Brain microvascular endothelial cell (primary cell): ENCODE measurements at regions not wholly inside any gene's neighbourhood (a gene's known extent, or its start where the extent isn't known, plus 50 kb on each side); places are given as distances from the start of the nearest gene placed in this dataset.

ENCODE experiments used
- DNase-seq: peaks from one replicate; pipeline ENCODE4 v3.0.0-alpha.2; 2020
- H3K27ac ChIP-seq: fragments of 250-450 bp; sonication (Bioruptor Pico); 2 replicates; pipeline ENCODE4 v1.5.1; 2020; ENCODE audit warnings: mild to moderate bottlenecking, moderate library complexity
- H3K27me3 ChIP-seq: fragments of 250-450 bp; sonication (Bioruptor Pico); replicated peaks from 2 replicates; pipeline ENCODE4 v1.5.1; 2020; ENCODE audit warnings: mild to moderate bottlenecking
- H3K36me3 ChIP-seq: fragments of 250-450 bp; sonication (Bioruptor Pico); replicated peaks from 2 replicates; pipeline ENCODE4 v1.5.1; 2020; ENCODE audit warnings: mild to moderate bottlenecking
- H3K4me3 ChIP-seq: 2 replicates; pipeline ENCODE4 v1.5.1; 2011; ENCODE audit warnings: low read depth, mild to moderate bottlenecking, control low read depth, low read length, moderate library complexity
- CTCF ChIP-seq: IDR thresholded peaks from 2 replicates; pipeline ENCODE4 v1.5.1; 2011; ENCODE audit warnings: low read depth, mild to moderate bottlenecking, moderate library complexity, low read length, control low read depth, inconsistent platforms; ENCODE audit errors: missing control alignments
- in situ Hi-C: cut with HindIII; loops from 2 replicates; pipeline ENCODE4 v1.10.0; 2017; ENCODE audit warnings: low sequenced_read_pairs, low pct_ligation_motif_present

DNA sequence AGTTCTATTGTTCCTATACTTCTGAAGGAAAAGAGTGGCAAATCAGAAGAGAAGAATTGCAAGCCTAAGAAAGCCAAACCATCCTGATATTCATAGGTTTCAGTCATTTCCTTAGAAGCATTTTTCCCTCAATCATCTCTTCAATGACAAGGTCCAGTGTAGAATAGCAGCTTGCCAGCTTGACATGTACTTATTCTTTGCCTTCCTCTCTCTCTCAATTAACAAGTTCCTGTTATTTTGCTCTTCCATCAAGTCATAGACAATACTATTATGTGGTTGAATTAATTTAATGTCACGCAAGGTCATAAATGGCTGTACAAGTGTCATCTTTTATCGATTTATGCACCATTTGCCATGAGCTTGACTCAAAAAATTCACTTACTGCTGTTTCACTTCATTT is 216.3 kb upstream of the MBL2 start:
- Histone ChIP-seq H3K4me3 (no peak overlapping the region), H3K27me3 (no peaks in the 10 kb centered on the region), H3K36me3 (no peaks in the 10 kb centered on the region), H3K27ac (no peak overlapping the region)
- DNase-seq, result no peak
- TF ChIP-seq CTCF, result no peak
- in situ Hi-C loops, result no loop called here

DNA sequence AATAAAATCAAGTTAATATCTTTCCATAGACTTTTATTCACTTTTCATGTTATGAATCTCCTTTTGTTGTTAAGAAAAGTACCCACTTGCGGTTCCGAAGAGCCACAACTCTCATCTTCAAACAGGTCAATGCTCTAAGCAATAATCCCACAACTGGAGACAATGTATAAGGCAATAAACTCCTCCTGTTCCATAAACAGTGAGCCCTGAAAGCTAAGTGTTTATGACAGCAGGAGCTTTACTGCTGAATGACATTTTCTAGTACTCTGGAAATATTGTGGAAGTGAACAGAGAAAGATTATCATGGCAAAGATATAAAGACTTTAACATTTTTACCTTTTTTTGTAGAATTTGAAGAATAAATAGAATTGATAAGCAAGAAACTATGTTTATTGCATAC is 213.5 kb upstream of the MBL2 start:
- no peak for DNase-seq
- Histone ChIP-seq H3K36me3 (no peaks in the 10 kb centered on the region), H3K27ac (no peak overlapping the region), H3K4me3 (no peak overlapping the region), H3K27me3 (no peaks in the 10 kb centered on the region)
- in situ Hi-C loops, result no loop called here
- TF ChIP-seq CTCF, result no peak

DNA sequence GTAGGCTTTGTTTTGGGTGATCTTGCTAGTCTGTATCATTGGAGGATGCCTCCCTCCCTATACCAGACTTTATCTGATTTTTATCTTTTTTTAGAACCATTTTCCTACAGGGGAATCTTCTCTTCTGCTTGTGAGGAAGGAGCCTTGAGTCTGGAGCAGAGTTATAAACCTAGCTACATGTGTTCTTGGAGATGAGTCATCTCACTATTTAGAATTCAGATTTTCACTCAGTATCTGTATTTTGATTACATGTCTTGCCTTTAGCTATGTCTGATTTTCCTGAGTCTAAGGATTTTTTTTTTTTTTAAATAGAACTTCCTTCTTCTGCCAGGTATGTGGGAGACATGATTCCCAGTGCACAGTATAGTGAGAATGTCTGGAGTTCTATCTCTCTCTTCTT is 211.6 kb upstream of the MBL2 start:
- H3K4me3 ChIP-seq, result no peak overlapping the region
- H3K27ac ChIP-seq, result no peak overlapping the region
- TF ChIP-seq CTCF, result no peak
- no peaks in the 10 kb centered on the region for H3K36me3 ChIP-seq
- no peaks in the 10 kb centered on the region for H3K27me3 ChIP-seq
- DNase-seq, result no peak
- in situ Hi-C loops, result no loop called here

- no peaks in the 10 kb centered on the region for H3K36me3 ChIP-seq
- no peak overlapping the region for H3K27ac ChIP-seq
- H3K27me3 ChIP-seq, result no peaks in the 10 kb centered on the region
- TF ChIP-seq CTCF, result no peak
- in situ Hi-C loops, result no loop called here
- DNase-seq, result no peak
- H3K4me3 ChIP-seq, result no peak overlapping the region
These were observed 206.9 kb upstream of the MBL2 start for GRCh38 chr10:52979295-52979990.

DNA sequence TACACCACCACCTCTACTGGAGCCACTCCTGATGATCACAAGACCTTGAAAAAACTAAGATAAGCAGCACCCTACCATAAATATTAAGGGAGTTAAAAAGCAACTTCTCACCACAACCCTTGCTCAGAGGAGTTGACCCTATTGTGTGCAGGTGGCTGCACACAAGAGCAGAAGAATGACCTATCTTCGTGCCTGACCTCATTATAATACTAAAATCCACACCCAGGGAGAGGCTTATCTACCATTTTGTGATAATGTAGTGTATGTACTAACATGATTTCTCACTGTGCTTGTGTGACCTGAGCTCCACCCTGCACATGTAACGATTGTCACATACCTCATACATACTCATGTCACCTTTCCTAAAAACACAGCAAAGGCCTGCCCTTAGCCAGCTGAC is 205.0 kb upstream of the MBL2 start:
- no peak for DNase-seq
- in situ Hi-C loops, result no loop called here
- no peaks in the 10 kb centered on the region for H3K36me3 ChIP-seq
- no peak overlapping the region for H3K27ac ChIP-seq
- no peak overlapping the region for H3K4me3 ChIP-seq
- H3K27me3 ChIP-seq, result no peaks in the 10 kb centered on the region
- no peak for TF ChIP-seq CTCF
